ENCODE measurements at regions not wholly inside any gene's neighbourhood (a gene's known extent, or its start where the extent isn't known, plus 50 kb on each side); places are given as distances from the start of the nearest gene placed in this dataset.

GRCh38 chr21:39105341-39105765 lies 77.9 kb downstream of the PSMG1 start:
- DNase-seq (ENCODE audit: low read depth), result peak; percentile 49

GRCh38 chr21:39104911-39105310 lies 78.3 kb downstream of the PSMG1 start:
- no peak for DNase-seq (ENCODE audit: low read depth)

GRCh38 chr21:39103689-39104088 lies 79.6 kb downstream of the PSMG1 start:
- peak; percentile 97 for DNase-seq (ENCODE audit: low read depth)

GRCh38 chr21:39099859-39100258 lies 83.4 kb downstream of the PSMG1 start:
- DNase-seq (ENCODE audit: low read depth), result no peak

GRCh38 chr21:39098696-39099200 lies 84.5 kb downstream of the PSMG1 start:
- DNase-seq (ENCODE audit: low read depth), result no peak

GRCh38 chr21:39097981-39098380 lies 85.3 kb downstream of the PSMG1 start:
- no peak for DNase-seq (ENCODE audit: low read depth)

- no peak for DNase-seq (ENCODE audit: low read depth)
Measured at GRCh38 chr21:39097335-39097861, 85.9 kb downstream of the PSMG1 start.

- DNase-seq (ENCODE audit: low read depth), result no peak
Measured at GRCh38 chr21:39096754-39097153, 86.5 kb downstream of the PSMG1 start.

GRCh38 chr21:39095681-39096080 lies 87.6 kb downstream of the PSMG1 start:
- no peak for DNase-seq (ENCODE audit: low read depth)

- DNase-seq (ENCODE audit: low read depth), result peak; percentile 95
Measured at GRCh38 chr21:39094847-39095579, 88.2 kb downstream of the PSMG1 start.

GRCh38 chr21:39094087-39094780 lies 89.0 kb downstream of the PSMG1 start:
- DNase-seq (ENCODE audit: low read depth), result no peak

GRCh38 chr21:39093526-39093925 lies 89.7 kb downstream of the PSMG1 start:
- no peak for DNase-seq (ENCODE audit: low read depth)

- DNase-seq (ENCODE audit: low read depth), result peak; percentile 80
Measured at GRCh38 chr21:39088831-39089380, 94.3 kb downstream of the PSMG1 start.

GRCh38 chr21:39088031-39088370 lies 95.2 kb downstream of the PSMG1 start:
- no peak for DNase-seq (ENCODE audit: low read depth)

GRCh38 chr21:39087238-39088030 lies 95.8 kb downstream of the PSMG1 start:
- no peak for DNase-seq (ENCODE audit: low read depth)

GRCh38 chr21:39086547-39086946 lies 96.7 kb downstream of the PSMG1 start:
- DNase-seq (ENCODE audit: low read depth), result no peak

GRCh38 chr21:39085843-39086405 lies 97.3 kb downstream of the PSMG1 start:
- no peak for DNase-seq (ENCODE audit: low read depth)

- no peak for DNase-seq (ENCODE audit: low read depth)
Measured at GRCh38 chr21:39084979-39085729, 98.1 kb downstream of the PSMG1 start.

GRCh38 chr21:39084073-39084472 lies 99.2 kb downstream of the PSMG1 start:
- DNase-seq (ENCODE audit: low read depth), result no peak

- no peak for DNase-seq (ENCODE audit: low read depth)
Measured at GRCh38 chr21:39083377-39084008, 99.8 kb downstream of the PSMG1 start.

Data from EH (cell line).